Neural cell (in vitro differentiated cells): ENCODE measurements at regions not wholly inside any gene's neighbourhood (a gene's known extent, or its start where the extent isn't known, plus 50 kb on each side); places are given as distances from the start of the nearest gene placed in this dataset.
"Not testable (repeated sequence)": the region's sequence is repeated elsewhere in the genome, so short reads cannot be mapped to it uniquely, and the experiment has no call there.

Source experiments
- H2AFZ ChIP-seq: fragments of 200-600, 300-800 bp; sonication (generic), shearing (Covaris generic); 2 replicates; pipeline ENCODE4 v1.6.0; 2014; ENCODE audit warnings: low read depth, mild to moderate bottlenecking, antibody characterized with exemption, low read length, moderate library complexity
- H3F3A ChIP-seq: fragments of 200-600 bp; shearing (Covaris generic); 2 replicates; pipeline ENCODE4 v1.6.1; 2016; ENCODE audit warnings: mild to moderate bottlenecking, moderate library complexity, mixed read lengths, antibody characterized with exemption, low read length; ENCODE audit not compliant: insufficient read depth, poor library complexity, severe bottlenecking
- H3K27ac ChIP-seq: fragments of 200-600, 300-800 bp; sonication (generic), shearing (Covaris generic); 2 replicates; pipeline ENCODE4 v1.5.1; 2014; ENCODE audit warnings: mild to moderate bottlenecking, low read length, moderate library complexity
- H3K27me3 ChIP-seq: fragments of 300-800, 200-600 bp; sonication (generic), shearing (Covaris generic); 2 replicates; pipeline ENCODE4 v1.6.0; 2014; ENCODE audit warnings: mild to moderate bottlenecking, low read depth, low read length, moderate library complexity; ENCODE audit not compliant: insufficient read depth
- H3K36me3 ChIP-seq: fragments of 300-800, 200-600 bp; sonication (generic), shearing (Covaris generic); 2 replicates; pipeline ENCODE4 v1.5.1; 2014; ENCODE audit warnings: mild to moderate bottlenecking, antibody characterized with exemption, low read length, moderate library complexity; ENCODE audit not compliant: insufficient read depth
- H3K4me2 ChIP-seq: fragments of 300-800, 200-600 bp; sonication (generic), shearing (Covaris generic); 2 replicates; pipeline ENCODE4 v1.6.0; 2014; ENCODE audit warnings: mild to moderate bottlenecking, low read length
- H3K4me3 ChIP-seq: fragments of 300-800, 200-600 bp; sonication (generic), shearing (Covaris generic); 2 replicates; pipeline ENCODE4 v1.5.1; 2014; ENCODE audit warnings: mild to moderate bottlenecking, low read length, moderate library complexity
- H3K79me2 ChIP-seq: fragments of 200-600 bp; shearing (Covaris generic); replicated peaks from 2 replicates; pipeline ENCODE4 v1.6.0; 2014; ENCODE audit warnings: mild to moderate bottlenecking, low read length, moderate library complexity; ENCODE audit not compliant: insufficient read depth
- H3K9ac ChIP-seq: fragments of 300-800, 200-600 bp; sonication (generic), shearing (Covaris generic); 2 replicates; pipeline ENCODE4 v1.6.1; 2016; ENCODE audit warnings: mild to moderate bottlenecking, low read length, mixed read lengths
- H3K9me2 ChIP-seq: fragments of 200-600 bp; shearing (Covaris generic); 2 replicates; pipeline ENCODE4 v1.6.1; 2016; ENCODE audit warnings: mild to moderate bottlenecking, low read length, mixed read lengths; ENCODE audit not compliant: insufficient read depth
- H3K9me3 ChIP-seq: fragments of 200-600, 300-800 bp; sonication (generic), shearing (Covaris generic); 2 replicates; pipeline ENCODE4 v1.6.1; 2016; ENCODE audit warnings: mild to moderate bottlenecking, mixed run types, low read length, moderate library complexity, mixed read lengths
- H4K20me1 ChIP-seq: fragments of 200-600 bp; shearing (Covaris generic); 2 replicates; pipeline ENCODE4 v1.6.1; 2016; ENCODE audit warnings: mild to moderate bottlenecking, mixed run types; ENCODE audit not compliant: insufficient read depth
- CTCF ChIP-seq: fragments of 450-650 bp; IDR thresholded peaks from 2 replicates; pipeline ENCODE4 v1.5.1; 2014; ENCODE audit warnings: antibody characterized with exemption, mild to moderate bottlenecking, moderate library complexity; ENCODE audit not compliant: poor library complexity, severe bottlenecking
- EP300 ChIP-seq: fragments of 450-650 bp; conservative IDR thresholded peaks from 2 replicates; pipeline ENCODE4 v1.6.1; 2014; ENCODE audit warnings: antibody characterized with exemption, mild to moderate bottlenecking, moderate library complexity; ENCODE audit not compliant: poor library complexity, severe bottlenecking
- EZH2 ChIP-seq: fragments of 200-600, 300-800 bp; shearing (Covaris generic), sonication (generic); IDR thresholded peaks from 2 replicates; pipeline ENCODE4 v1.6.1; 2014; ENCODE audit warnings: antibody characterized with exemption, low read length, borderline replicate concordance, mild to moderate bottlenecking; ENCODE audit not compliant: insufficient read depth, poor library complexity, severe bottlenecking
- MXI1 ChIP-seq: fragments of 450-650 bp; conservative IDR thresholded peaks from 2 replicates; pipeline ENCODE4 v1.6.1; 2014; ENCODE audit warnings: antibody characterized with exemption, mild to moderate bottlenecking; ENCODE audit not compliant: poor library complexity, severe bottlenecking
- POLR2AphosphoS5 ChIP-seq: IDR thresholded peaks from 2 replicates; pipeline ENCODE4 v1.6.1; 2012
- RAD21 ChIP-seq: fragments of 450-650 bp; conservative IDR thresholded peaks from 2 replicates; pipeline ENCODE4 v1.6.1; 2014; ENCODE audit warnings: antibody characterized with exemption, mild to moderate bottlenecking, moderate library complexity
- REST ChIP-seq: IDR thresholded peaks from 2 replicates; pipeline ENCODE4 v1.6.1; 2012; ENCODE audit warnings: borderline replicate concordance
- SMC3 ChIP-seq: fragments of 450-650 bp; conservative IDR thresholded peaks from 2 replicates; pipeline ENCODE4 v1.6.1; 2014; ENCODE audit warnings: antibody characterized with exemption, mild to moderate bottlenecking, moderate library complexity; ENCODE audit not compliant: poor library complexity
- TAF1 ChIP-seq: IDR thresholded peaks from 2 replicates; pipeline ENCODE4 v1.6.1; 2012; ENCODE audit warnings: low read depth

- H3K36me3 ChIP-seq, H3K27ac ChIP-seq, H3K9ac ChIP-seq, H4K20me1 ChIP-seq, H2AFZ ChIP-seq, H3K4me2 ChIP-seq, H3F3A ChIP-seq, H3K4me3 ChIP-seq, H3K9me3 ChIP-seq, H3K79me2 ChIP-seq, H3K9me2 ChIP-seq, H3K27me3 ChIP-seq: not testable (repeated sequence)
Measured at GRCh38 chr17:62131271-62131670, 66.2 kb upstream of the MED13 start.

- no peak overlapping the region for H3K4me3 ChIP-seq
- no peaks in the 10 kb centered on the region for H4K20me1 ChIP-seq
- H2AFZ ChIP-seq: no peak overlapping the region
- H3F3A ChIP-seq: no peaks in the 10 kb centered on the region
- H3K4me2 ChIP-seq: no peak overlapping the region
- TF ChIP-seq SMC3: no peak
- H3K9ac ChIP-seq: no peak overlapping the region
- no peaks in the 10 kb centered on the region for H3K36me3 ChIP-seq
- no peaks in the 10 kb centered on the region for H3K9me2 ChIP-seq
- no peaks in the 10 kb centered on the region for H3K9me3 ChIP-seq
- no peaks in the 10 kb centered on the region for H3K27me3 ChIP-seq
- H3K79me2 ChIP-seq: no peaks in the 10 kb centered on the region
- H3K27ac ChIP-seq: no peak overlapping the region
Measured at GRCh38 chr17:62130739-62131138, 65.7 kb upstream of the MED13 start.

GRCh38 chr17:62126292-62126691, 61.2 kb upstream of the MED13 start:
- Histone ChIP-seq H2AFZ (no peak overlapping the region), H3F3A (no peaks in the 10 kb centered on the region), H3K27ac (no peak overlapping the region), H3K27me3 (no peaks in the 10 kb centered on the region), H4K20me1 (no peaks in the 10 kb centered on the region), H3K4me2 (no peak overlapping the region), H3K9me3 (no peaks in the 10 kb centered on the region), H3K79me2 (no peaks in the 10 kb centered on the region), H3K9ac (no peak overlapping the region), H3K36me3 (no peaks in the 10 kb centered on the region), H3K9me2 (no peaks in the 10 kb centered on the region), H3K4me3 (no peak overlapping the region)
- TF ChIP-seq MXI1: no peak
- no peak for TF ChIP-seq SMC3
- TF ChIP-seq REST: no peak
- no peak for TF ChIP-seq TAF1
- no peak for TF ChIP-seq EP300
- TF ChIP-seq CTCF: no peak
- TF ChIP-seq POLR2AphosphoS5: no peak
- TF ChIP-seq RAD21: no peak
- no peak for TF ChIP-seq EZH2
